Stimulated activated CD4-positive, alpha-beta T cell treated with anti-CD3 and anti-CD28 coated beads, Interleukin-1b, Interleukin-23, amount 100 ng/mL, for 24 hours (primary cell): ENCODE measurements at regions not wholly inside any gene's neighbourhood (a gene's known extent, or its start where the extent isn't known, plus 50 kb on each side); places are given as distances from the start of the nearest gene placed in this dataset.
"Not testable (repeated sequence)": the region's sequence is repeated elsewhere in the genome, so short reads cannot be mapped to it uniquely, and the experiment has no call there.

ENCODE experiments used
- DNase-seq, 4 experiments: peaks; one replicate each; pipeline ENCODE4 v3.0.0-alpha.2; 2020; ENCODE audit warnings: low read depth in 4 of 4, low spot score in 1 of 4

DNA sequence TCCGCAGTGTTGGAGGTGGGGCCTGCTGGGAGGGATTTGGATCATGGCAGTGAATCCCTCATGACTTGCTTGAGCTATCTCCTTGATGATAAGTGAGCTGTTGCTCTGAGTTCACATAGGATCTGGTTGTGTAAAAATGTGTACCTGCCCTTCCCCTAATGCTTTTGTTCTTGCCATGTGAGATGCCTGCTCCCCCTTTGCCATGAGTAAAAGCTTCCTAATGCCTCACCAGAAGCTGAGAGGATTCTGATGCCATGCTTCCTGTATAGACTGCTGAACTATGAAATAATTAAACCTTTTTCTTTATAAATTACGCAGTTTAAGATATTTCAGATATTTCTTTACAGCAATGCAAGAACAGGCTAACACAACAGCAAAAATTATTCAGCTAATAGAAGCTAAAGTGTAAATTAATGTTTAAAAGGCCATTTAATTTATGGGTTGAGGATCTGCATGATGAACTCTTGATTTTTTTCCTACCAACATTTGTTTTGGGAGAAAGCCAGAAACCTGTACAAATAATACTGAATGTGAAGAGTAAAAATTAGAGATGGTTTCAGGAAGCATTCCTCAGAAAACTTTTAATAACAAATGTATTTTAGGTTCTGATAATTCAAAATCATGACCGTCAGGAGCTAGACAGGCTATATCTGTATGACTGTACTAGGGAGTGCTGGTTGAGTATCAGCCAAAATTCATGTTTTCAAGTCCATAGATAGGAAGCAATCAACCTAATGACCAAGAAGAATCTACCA, 177.5 kb upstream of the GRIA4 start:
- DNase-seq: no peak

DNA sequence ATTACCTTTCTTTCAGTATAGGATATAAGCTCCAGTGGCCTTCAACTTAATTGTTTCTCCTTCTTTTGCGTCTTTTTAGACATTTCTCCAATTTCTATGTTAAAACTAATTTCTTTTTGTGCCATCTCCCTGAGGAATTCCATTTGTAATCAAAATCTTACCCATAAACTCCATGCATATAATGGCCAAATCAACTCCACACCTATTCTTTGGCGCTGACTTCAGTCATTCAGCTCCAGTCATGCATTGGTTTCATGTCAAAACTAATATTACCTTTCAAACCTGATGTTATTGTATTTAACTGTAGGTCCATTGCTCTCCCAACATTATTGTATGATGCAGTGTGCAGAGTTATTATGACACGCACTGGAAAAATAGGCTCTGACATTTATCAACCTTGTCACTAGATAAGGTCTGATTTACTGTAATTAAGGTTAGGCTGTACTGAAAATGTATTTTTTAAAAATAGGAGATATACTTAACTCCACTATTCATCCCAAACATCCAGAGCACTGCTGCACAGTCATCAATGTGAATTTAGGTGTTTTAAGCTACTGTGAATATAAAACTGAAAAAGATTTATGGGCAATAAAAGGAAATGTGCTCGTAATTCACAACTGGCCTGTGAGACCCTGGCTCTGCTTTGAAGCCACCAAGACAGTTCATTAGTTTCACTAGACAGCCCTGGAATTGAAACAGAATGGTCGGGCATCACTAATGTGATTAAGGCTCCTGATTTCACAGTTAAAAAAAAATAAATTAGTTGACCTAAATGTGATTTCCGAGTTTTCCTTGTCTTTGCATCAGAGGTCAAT, 180.6 kb upstream of the GRIA4 start:
- DNase-seq: no peak

DNA sequence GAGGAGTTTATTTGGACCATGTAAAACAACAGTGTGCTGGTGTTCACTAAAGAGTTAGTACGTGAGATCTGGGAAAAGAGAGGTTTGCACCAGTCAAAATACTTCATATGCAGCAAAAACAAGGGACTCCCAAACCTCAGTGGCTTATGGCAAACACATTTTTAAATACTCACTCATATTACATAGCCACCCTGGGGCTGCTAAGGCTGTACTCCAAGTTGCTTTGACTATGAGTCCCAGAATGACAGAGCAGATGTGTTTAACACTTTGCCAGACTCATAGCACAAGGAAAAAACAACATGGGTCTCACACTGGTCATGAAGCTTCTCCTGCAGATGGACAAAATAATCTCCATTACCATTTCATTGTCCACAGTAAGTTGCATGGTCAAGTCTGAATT, 202.8 kb upstream of the GRIA4 start:
- DNase-seq: no peak

DNA sequence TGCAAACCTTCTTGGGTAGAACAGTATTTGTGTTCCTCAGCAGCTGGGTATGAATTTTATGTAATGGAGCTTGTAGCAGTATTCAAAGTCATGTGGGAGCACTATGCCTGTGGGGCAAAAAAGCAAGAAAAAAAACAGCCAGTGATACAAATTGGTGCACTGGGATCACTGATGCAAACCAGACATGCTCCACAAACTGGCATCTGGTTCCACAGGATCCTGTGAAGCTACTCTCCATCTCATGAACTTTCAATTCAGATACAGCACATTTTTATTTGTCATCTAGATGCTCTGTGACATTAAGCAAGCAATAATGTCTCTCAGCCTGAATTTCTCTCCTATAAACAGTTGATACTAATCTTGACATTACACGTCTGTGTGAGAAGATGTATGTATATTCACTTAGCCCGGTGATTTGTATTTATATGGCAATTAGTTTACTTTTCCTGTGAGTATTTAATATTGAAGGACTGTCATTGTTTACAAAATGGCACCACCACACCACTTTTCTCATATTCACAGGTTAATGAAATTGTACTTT, 208.5 kb upstream of the GRIA4 start:
- DNase-seq: no peak

DNA sequence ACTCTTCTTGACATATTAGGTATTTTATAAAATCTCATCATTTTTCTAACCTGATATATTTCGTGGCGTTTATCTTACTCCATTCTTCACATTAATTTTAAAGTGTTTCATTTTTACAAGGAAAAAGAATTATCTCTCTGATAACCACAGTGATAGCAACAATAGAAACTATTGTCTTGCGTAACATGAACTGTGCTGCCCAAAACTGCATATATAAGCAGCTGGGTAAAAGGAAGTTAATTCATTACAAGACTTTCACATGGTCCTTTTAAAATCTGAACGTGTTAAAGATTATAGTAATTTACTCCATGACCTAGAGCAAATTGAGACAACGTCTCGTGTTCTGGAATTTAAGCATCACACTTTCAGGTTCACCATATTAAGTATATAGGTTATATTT, 210.4 kb upstream of the GRIA4 start:
- no peak for DNase-seq

DNA sequence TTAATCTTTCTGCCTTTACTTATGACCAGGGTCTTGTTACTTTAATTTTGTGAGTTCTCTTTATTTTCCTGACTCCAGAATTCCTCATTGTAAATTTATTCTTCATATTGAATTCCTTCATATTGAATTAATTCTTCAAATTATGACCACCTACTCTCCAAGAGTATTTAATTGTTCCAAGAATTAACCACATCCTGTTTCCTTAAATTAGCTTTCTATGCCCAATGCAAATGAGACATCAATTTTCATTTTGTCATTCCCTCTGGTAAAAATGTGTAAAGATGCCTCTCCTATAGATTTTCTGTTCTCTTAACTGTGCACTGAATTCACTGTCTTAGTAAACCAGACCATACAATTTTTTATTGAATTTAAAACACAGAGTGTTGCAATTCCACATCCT, 211.2 kb upstream of the GRIA4 start:
- no peak for DNase-seq

DNA sequence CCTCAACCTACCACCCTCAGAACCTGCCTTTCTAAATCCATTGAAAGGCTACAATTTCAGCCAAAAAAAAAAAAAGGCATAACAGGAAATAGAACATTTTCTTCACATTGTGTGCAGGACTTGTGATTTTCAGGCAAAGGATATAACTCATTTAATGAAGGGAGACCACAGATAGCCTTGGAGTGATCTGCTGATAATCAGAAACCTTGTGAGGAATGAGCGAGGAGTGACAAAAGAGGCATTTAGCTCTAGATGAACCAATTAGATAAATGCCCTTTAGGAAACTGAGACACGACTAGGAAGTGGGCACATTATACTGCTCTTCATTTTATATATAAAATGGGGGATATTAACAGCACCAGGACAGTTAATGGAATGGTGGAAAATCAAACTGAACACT, 216.5 kb upstream of the GRIA4 start:
- no peak for DNase-seq

DNA sequence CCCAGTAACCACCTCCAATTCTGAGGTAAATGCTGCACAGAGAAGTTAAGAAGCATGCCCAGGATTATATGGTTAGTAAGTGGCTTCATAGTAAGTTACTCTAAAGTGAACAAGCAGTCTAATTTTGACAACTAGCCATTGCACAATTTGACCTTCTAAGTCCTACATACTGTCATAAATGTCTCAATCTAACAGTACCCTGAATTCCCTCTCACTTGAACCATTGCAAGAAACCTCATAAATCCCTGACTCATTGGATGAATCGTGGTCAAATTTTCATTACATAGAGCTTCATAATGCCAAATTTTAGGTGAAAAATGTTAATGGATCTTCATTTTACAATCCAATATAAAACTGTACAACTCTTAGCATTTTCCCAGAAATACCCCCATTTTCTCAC, 217.3 kb upstream of the GRIA4 start:
- no peak for DNase-seq

DNA sequence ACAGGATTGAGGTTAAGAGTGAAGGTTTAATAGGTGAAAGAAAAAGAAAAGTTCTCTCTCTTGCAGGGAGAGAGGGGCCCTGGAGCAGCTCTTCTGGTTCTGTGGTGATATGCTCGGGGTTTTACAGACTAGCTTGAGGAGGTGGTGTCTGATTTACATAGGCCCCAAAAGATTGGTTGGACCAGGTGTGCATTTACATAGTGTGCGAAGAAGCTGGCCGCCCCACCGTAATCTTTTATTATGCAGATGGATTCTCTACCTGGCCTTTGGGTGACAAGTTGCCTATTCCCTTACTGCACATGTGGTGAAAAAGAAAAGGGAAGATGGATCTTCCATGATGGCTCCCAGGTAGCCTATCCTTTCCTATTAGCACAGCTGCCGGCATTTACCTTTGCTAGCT, 219.9 kb upstream of the GRIA4 start:
- DNase-seq: no peak

DNA sequence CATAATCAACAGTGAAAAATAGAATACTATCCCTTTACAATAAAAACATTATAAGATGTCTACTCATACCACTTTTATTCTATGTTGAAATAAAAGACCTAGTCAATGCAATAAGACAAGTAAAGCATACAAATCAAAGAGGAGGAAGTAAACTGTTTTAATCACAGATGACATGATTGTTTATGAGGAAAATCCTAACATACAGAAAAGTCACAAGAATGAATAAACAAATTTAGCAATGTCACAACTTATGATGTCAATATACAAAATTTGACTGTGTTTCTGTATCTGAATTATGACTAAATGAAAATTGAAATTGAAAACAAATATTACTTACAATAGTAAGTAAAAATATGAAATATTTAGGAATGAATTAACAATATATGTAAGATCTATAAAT, 221.9 kb upstream of the GRIA4 start:
- no peak for DNase-seq

DNA sequence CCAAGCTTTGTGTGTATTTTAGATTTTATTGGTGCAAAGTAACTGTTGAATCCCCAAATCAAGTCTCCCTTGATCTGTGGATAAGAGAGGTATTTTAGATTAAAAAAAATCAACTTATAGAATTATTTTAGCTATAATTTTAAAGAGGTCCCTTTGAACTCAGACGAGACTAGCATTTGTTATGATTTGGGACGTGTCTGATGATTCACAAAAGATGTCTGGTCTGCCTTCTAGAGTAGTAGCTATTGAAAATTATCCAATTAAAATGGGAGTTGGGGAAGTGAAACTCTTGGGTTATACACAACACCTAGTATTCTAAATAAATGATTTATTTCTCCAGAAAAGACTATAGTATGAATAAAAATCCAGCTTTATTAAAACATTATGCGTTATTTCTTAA, 227.9 kb upstream of the GRIA4 start:
- no peak for DNase-seq

DNA sequence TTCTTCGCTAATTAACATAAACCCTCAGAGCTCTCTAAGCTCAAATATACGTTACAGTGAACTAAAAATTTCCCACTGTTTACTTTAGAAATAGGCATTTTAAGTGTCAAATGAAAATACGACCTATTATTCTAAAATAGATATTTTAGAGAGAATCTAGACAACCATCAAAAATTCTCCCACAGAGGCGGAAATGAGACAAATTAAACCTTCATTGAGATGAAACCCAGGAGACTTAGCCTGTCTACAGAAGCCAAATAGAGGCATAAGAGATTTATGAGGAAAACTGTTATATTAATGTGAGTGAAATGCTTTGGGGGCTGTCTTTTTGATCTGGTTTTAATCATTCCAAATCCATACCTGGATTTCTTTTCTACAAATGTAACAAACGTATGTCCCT, 232.0 kb upstream of the GRIA4 start:
- DNase-seq: no peak

DNA sequence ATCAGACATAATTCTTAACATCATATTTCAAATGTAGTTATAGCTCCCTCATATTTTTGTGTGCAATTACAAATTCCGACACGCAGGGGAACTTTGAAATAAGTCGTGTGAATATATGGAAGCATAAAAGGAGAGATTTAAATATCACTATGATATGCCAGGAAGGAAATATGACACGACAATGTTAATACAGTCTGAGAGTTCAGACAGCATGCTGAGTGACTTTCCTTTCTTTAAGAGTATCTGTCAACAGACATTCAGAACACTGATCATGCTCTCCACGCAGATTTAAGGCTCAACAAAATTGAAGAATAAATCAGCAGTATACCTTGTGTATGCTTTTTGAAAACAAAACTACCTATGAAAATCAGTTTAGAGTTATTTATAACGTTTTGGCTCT, 232.6 kb upstream of the CARD18 start:
- no peak for DNase-seq

DNA sequence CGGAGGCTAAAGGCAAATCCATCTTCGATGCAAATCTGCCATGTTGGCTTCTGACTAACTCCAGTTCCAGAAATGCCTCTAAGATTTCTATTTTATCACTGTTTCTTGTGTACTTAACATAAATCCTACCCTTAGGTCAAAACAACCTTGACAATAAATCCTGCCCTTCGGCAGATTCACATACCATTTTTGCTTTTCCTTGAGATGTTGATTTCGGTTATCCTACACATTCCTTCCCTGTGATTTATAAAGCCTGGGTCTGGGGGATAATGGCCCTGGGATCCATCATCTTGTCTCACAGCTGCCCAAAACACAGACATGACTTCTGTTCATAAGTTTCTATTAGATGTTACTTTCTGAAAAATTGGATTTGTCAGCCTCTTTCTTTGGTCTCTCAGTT, 231.7 kb upstream of the CARD18 start:
- DNase-seq: no peak

DNA sequence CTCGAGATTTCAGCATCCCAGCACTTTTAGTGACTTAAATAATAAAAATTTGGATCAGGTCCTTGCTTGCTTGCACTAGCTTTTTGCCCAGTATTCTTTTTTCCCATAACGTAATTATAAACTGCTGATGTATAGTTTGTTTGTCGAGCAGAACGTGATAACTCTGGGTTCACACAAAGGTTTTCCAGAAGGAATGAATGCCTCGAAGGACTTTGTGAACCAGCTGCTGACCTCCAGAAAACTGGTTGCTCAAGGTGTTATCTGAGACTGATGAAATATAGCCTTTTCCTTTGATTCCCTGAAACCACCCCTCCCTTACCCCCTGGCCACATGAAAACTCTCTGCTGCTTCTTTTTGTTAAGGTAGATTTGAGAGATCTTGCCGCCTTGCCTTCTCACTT, 229.1 kb upstream of the CARD18 start:
- no peak for DNase-seq

DNA sequence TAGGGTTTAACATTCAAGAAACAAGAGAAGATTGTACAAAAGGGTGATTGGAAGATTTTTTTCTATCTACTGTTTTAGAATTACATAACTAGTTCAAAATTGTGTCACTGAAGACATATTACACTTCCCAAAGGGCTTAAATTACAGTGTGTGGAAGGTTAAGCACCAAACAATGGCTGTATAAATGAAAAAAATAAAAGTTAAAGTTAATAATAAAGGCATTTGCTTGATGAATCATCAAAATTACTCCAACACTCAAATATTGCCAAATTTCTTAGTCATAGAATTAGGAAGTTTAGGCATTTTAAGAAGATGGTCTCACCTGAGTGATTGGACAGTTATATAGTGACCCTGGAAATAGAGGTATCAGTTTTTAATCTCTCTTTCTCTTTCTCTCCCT, 227.6 kb upstream of the CARD18 start:
- no peak for DNase-seq

DNA sequence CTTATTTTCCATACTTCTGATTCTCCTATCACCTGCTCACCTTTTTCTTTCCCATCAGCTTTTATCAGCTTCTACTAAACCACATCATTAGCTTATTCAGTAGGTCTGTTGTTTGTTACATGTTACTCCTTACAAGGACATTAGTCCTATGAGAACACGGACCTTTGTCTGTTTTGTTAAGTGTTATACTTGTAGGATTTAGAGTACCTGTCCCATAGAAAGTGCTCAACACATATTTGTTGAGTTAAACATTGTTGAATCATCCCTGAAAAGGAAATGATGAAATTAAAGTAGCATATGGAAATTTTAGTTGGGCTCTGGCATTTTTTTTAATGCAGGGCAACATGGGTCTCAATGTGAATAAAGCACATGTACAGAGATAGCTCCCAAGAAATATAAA, 222.1 kb upstream of the CARD18 start:
- no peak for DNase-seq

DNA sequence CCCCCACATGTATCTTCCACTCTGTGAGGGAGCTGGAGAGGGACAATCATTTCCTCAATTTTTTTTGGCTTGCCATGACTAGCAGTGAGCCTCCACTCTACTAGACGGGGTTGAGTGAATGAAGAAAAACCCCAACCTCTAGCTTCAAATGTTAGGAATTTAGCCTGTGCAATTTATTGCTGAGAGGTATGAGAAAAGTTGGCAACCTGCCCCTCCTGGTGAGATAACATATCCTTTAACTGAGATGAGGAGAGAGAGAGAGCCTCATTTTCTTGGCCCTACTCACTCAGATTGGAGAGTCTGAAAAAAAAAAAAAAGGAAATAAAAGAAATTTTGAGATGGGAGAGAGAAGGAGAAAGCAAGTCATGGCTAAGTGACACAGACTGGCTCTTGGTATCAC, 218.2 kb upstream of the CARD18 start:
- DNase-seq: no peak

DNA sequence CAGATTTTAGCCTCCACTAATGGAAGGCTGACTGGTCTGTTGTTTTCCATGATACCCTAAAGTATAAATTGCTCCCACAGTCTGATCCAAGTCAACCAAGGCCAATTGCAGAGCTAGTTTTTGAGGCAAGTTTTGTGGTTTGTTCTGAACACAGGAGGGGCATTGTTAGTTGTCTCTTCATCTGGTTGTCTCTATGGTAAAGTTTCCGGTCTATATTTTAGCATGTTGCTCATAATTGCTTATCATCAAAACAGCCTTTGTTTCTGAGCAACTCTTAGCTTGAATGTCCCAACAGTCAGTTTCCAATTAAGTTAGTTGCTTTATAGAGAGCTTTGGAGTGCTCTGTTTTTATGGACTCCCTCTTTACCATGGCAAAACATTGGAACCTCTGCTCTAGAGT, 217.6 kb upstream of the CARD18 start:
- DNase-seq: no peak

DNA sequence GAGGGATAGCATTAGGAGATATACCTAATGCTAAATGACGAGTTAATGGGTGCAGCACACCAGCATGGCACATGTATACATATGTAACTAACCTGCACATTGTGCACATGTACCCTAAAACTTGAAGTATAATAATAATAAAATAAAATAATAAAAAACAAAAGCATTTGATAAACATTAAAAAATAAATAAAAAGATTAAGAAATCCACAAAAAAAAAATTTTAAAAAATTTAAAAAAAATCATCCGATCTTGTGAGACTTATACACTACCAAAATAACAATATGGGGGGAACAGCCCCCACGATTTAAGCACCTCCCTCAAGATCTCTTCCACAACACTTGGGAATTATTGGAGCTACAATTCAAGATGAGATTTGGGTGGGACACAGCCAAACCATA, 210.3 kb upstream of the CARD18 start:
- DNase-seq: not testable (repeated sequence)

DNA sequence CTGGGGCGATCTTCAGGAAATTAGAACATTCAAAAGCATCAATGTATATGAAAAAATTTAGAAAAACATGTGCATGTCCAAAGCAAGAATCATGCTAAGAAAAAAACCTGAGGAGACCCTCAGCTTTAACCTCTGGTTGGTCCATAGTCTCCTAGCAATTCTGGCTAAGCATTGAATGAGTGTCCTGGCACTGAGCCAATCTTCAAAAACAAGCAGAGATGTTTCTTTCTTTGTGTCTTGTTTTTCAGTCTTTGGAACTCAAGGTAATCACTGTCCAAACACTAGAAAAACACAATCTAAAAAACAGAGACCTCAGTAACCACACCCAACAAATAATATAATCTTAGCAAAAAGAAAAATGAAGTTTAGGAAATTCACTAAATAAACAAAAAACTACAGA, 205.4 kb upstream of the CARD18 start:
- no peak for DNase-seq

DNA sequence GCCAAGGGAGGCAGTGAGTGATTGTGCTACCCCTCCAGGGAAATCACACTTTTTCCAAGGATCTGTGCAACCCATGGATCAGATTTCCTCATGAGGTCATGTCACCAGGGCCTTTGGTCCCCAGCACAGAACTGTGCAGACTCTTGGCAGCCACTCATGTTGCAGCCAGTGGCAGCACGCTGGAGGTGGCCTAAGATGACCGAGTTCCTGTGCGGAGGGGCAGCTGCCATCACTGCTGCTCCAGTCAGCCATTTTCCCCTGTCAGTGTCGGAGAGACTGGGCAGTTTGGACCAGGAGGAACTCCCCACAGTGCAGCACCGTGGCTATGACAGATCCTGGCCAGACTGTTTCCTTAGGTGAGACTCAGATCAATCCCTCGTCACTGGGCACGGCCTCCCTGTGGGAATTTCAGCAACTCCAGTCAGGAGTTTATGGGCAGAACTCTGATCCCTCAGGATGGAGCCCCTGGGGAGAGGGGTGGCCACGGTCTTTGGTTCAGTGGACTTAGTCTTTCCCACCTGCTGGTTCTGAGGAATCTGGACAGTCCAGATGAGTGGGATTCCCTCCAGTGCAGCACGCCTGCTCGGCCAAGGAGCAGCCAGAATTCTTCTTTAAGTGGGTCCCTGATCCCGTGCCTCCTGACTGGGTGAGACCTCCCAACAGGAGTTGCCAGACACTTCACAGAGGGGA, 194.6 kb upstream of the CARD18 start:
- no peak for DNase-seq
